MCF 10A (cell line): ENCODE measurements at regions not wholly inside any gene's neighbourhood (a gene's known extent, or its start where the extent isn't known, plus 50 kb on each side); places are given as distances from the start of the nearest gene placed in this dataset.

Source experiments
- BruUV-seq: library from RNA; stranded (reverse); fragments of 400-500 nt; replicated peaks from 2 replicates; lab custom pipeline; 2021; lab: Mats Ljungman, UMichigan
- CTCF ChIA-PET: fragments of 300-600 bp; sonication (Branson Sonifier 250); formaldehyde crosslinking; extraction: SDS; loops from one replicate; lab custom pipeline; 2021; ENCODE audit warnings: antibody characterized with exemption, inconsistent platforms; lab: Yijun Ruan, JAX
- POLR2A ChIA-PET: fragments of 300-600, 350-650 bp; sonication (Branson Sonifier 250); formaldehyde crosslinking; extraction: SDS; loops from one replicate; lab custom pipeline; 2020; ENCODE audit warnings: antibody characterized with exemption, inconsistent platforms; lab: Yijun Ruan, JAX
- DNase-seq: peaks from one replicate; pipeline ENCODE4 v3.0.0-alpha.2; 2018; ENCODE audit not compliant: unreplicated experiment
- H3K27ac Mint-ChIP-seq: one replicate; pipeline ENCODE4 v1.8.0; 2022; ENCODE audit warnings: mild to moderate bottlenecking, low read depth, mixed read lengths; ENCODE audit not compliant: unreplicated experiment
- H3K27me3 Mint-ChIP-seq: one replicate; pipeline ENCODE4 v1.8.0; 2022; ENCODE audit warnings: mixed read lengths; ENCODE audit not compliant: insufficient read depth, unreplicated experiment
- H3K36me3 Mint-ChIP-seq: one replicate; pipeline ENCODE4 v1.8.0; 2022; ENCODE audit warnings: mild to moderate bottlenecking, moderate library complexity, mixed read lengths; ENCODE audit not compliant: insufficient read depth, unreplicated experiment
- H3K4me1 Mint-ChIP-seq: one replicate; pipeline ENCODE4 v1.8.0; 2022; ENCODE audit warnings: mixed read lengths; ENCODE audit not compliant: insufficient read depth, unreplicated experiment
- H3K4me3 Mint-ChIP-seq: one replicate; pipeline ENCODE4 v1.8.0; 2022; ENCODE audit warnings: mild to moderate bottlenecking, moderate library complexity, mixed read lengths; ENCODE audit not compliant: unreplicated experiment
- H3K9me3 Mint-ChIP-seq: one replicate; pipeline ENCODE4 v1.8.0; 2022; ENCODE audit warnings: mixed read lengths; ENCODE audit not compliant: unreplicated experiment
- intact Hi-C: fragments of 100-400 bp; cut with micrococcal nuclease; formaldehyde crosslinking; loops from 2 replicates; pipeline ENCODE4 v1.14.1; 2022
- TF ChIP-seq, protein P1 (sequence below): fragments of 200-600 bp; IDR thresholded peaks from one replicate; pipeline ENCODE4 v1.8.0; 2022; ENCODE audit warnings: antibody characterized with exemption, mild to moderate bottlenecking; ENCODE audit not compliant: unreplicated experiment

DNA sequence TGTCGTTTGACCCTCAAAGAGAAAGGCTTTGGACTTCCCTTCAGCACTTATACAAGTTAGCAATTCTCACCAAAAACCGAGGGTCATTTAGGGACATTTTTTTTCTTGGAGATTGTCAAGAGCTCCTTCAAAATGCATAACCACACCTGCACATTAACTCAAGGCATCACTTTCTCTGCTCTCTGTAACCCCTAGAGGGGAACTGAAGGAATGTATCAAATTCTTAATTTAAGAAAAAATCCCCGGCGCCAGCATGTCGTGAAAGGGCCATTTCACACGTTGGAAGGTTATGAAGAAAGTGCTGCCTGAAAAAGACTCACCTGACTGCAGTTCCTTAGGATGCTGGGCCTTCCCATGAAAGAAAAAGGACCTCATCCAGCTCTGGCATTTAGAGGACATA, 131.6 kb upstream of the ZC3H12A start:
- no TSS peak for BruUV-seq
- Mint-ChIP-seq H3K27ac (no peak overlapping the region), H3K4me3 (no peak overlapping the region), H3K9me3 (no peaks in the 10 kb centered on the region), H3K36me3 (no peaks in the 10 kb centered on the region), H3K4me1 (no peaks in the 10 kb centered on the region), H3K27me3 (peaks cover 24% of the 10 kb centered on the region)
- POLR2A ChIA-PET = interaction anchor here (0.6 kb wide), 1 partner anchor 294 kb away, joined by 3 read pairs; no protein-coding TSS in a partner anchor
- TF ChIP-seq, protein P1, sequence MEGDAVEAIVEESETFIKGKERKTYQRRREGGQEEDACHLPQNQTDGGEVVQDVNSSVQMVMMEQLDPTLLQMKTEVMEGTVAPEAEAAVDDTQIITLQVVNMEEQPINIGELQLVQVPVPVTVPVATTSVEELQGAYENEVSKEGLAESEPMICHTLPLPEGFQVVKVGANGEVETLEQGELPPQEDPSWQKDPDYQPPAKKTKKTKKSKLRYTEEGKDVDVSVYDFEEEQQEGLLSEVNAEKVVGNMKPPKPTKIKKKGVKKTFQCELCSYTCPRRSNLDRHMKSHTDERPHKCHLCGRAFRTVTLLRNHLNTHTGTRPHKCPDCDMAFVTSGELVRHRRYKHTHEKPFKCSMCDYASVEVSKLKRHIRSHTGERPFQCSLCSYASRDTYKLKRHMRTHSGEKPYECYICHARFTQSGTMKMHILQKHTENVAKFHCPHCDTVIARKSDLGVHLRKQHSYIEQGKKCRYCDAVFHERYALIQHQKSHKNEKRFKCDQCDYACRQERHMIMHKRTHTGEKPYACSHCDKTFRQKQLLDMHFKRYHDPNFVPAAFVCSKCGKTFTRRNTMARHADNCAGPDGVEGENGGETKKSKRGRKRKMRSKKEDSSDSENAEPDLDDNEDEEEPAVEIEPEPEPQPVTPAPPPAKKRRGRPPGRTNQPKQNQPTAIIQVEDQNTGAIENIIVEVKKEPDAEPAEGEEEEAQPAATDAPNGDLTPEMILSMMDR = no peak
- no peak for DNase-seq
- CTCF ChIA-PET = interaction anchor here (0.5 to 1.3 kb wide), 3 partner anchors 93 to 767 kb away, joined by 3 to 6 read pairs (median 5); no protein-coding TSS in a partner anchor
- intact Hi-C loops = no loop called here

DNA sequence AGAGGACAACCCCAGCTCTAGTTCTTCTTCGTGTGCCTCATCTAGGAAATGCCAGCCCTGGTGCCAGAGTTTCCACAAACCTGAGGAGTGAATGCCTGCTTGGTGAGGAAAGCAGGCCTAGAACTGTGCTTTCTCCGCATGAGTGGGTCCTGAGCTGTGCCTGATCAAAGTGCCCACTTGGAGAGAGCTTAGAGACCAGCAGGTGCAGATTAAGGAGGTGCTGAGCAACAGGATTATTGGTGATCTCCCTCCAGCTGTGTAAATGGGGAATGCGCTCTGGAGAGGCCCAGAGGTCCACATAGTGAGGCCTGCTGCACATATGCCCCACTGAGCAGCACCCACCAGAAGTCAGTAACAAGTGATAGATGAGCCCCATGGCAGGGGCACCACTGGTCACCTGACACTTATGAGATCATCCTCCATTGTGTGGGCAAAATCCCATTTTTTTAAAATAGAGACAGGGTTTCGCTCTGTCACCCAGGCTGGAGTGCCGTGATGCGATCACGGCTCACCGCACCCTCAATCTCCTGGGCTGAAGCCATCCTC, 127.2 kb upstream of the ZC3H12A start:
- ChIA-PET POLR2A (no interaction called here), CTCF (interaction anchor here (0.6 kb wide), 1 partner anchor 771 kb away, joined by 3 read pairs; no protein-coding TSS in a partner anchor)
- no peak for DNase-seq
- Mint-ChIP-seq H3K36me3 (no peaks in the 10 kb centered on the region), H3K27me3 (peaks cover 33% of the 10 kb centered on the region), H3K27ac (no peak overlapping the region), H3K4me1 (no peaks in the 10 kb centered on the region), H3K9me3 (no peaks in the 10 kb centered on the region), H3K4me3 (no peak overlapping the region)
- intact Hi-C loops = no loop called here
- TF ChIP-seq, protein P1 = no peak
- BruUV-seq = no TSS peak

DNA sequence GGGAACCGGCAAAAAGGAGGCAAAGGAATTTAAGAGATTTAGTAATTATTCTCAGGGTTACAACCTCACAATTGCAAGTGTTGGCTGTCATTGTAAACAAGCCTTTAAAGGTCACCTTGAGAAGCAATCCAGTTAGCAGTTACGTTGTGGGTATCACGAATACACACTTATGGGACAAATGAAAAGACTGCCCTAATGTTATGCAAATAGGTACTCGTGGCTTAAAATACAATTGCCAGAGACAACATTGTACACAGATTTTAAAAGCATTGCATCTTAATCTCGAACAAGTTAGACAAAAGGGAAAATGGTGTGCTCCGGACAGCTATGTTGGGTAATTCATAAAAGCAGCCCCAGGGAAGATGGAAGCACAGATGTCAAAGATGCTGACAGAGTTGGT, 120.5 kb upstream of the ZC3H12A start:
- BruUV-seq = no TSS peak
- no peaks in the 10 kb centered on the region for H3K4me1 Mint-ChIP-seq
- no peaks in the 10 kb centered on the region for H3K36me3 Mint-ChIP-seq
- H3K27me3 Mint-ChIP-seq = peaks cover 39% of the 10 kb centered on the region
- ChIA-PET POLR2A (no interaction called here), CTCF (no interaction called here)
- TF ChIP-seq, protein P1 = no peak
- no peaks in the 10 kb centered on the region for H3K9me3 Mint-ChIP-seq
- intact Hi-C loops = no loop called here
- no peak for DNase-seq
- H3K27ac Mint-ChIP-seq = no peak overlapping the region
- no peak overlapping the region for H3K4me3 Mint-ChIP-seq

DNA sequence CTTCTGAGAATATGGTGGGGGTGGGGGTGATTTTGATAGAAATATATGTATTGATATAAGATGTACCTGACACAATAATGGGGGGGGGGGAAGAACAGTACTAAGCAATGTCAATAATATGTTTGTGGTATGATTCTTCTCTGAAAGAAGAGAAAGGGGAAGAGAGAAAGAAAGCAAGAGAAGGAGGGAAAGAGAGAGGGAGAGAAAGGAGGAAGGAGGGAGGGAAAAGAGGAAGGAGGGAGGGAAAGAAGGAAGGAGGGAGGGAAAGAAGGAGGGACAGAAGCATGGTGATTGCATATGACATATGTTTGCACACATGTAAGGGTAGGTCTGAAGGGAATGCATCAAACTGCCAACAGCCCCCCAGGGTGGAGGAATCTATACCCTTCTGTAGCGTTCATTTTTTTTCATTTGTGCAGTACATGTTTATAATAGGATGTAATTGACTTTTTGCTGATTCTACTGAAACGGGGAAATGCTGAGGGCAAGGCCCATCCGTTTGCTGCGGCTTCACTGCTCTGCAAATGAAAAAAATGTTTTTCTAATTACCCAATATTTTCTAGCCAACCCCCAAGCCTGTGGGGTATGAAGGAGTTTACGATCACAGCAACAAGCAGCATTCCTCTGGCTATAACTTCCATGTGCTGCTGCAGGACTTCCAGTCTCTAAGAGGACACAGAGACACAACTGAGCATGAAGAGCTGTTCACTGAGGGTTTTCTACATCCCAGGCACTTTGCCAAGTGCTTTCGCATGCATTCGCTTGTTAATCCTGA, 119.3 kb upstream of the ZC3H12A start:
- CTCF ChIA-PET = interaction anchor here (0.6 kb wide), 1 partner anchor 33 kb away, joined by 3 read pairs; no protein-coding TSS in a partner anchor
- H3K9me3 Mint-ChIP-seq = no peaks in the 10 kb centered on the region
- no peaks in the 10 kb centered on the region for H3K36me3 Mint-ChIP-seq
- no peak for DNase-seq
- no peak overlapping the region for H3K27ac Mint-ChIP-seq
- no peak overlapping the region for H3K4me3 Mint-ChIP-seq
- BruUV-seq = no TSS peak
- TF ChIP-seq, protein P1 = no peak
- H3K4me1 Mint-ChIP-seq = no peaks in the 10 kb centered on the region
- H3K27me3 Mint-ChIP-seq = peaks cover 37% of the 10 kb centered on the region
- POLR2A ChIA-PET = no interaction called here
- intact Hi-C loops = no loop called here
